GM21515 (cell line): ENCODE measurements at regions not wholly inside any gene's neighbourhood (a gene's known extent, or its start where the extent isn't known, plus 50 kb on each side); places are given as distances from the start of the nearest gene placed in this dataset.

Source experiments
- ATAC-seq: cut with Tn5 transposase; IDR thresholded peaks from one replicate; pipeline ENCODE4 v1.9.1; 2021; ENCODE audit not compliant: unreplicated experiment

- no peak for ATAC-seq
Measured at GRCh38 chr12:125470838-125471783, 405.9 kb downstream of the AACS start.

DNA sequence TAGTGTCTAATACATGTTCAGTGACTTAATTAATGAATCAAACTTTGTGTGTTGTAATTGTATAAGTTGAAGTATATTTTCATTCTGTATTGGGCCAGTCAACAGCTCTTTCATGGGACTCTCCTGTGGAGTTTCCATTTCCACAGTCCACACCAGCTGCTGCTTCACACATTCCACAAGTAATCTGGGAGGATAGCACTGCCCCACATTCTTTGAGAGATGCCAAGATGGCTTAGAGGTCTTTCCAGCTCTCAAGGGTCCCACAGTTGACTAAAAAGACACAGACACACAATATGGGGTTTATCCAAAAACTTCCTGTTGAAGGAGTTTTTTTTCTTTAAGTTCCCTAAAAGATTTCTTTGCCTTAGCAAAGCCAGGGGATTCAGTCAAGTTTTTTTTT lies 408.3 kb downstream of the AACS start:
- ATAC-seq: no peak

GRCh38 chr12:125487336-125487735 lies 422.1 kb downstream of the AACS start:
- ATAC-seq: no peak

DNA sequence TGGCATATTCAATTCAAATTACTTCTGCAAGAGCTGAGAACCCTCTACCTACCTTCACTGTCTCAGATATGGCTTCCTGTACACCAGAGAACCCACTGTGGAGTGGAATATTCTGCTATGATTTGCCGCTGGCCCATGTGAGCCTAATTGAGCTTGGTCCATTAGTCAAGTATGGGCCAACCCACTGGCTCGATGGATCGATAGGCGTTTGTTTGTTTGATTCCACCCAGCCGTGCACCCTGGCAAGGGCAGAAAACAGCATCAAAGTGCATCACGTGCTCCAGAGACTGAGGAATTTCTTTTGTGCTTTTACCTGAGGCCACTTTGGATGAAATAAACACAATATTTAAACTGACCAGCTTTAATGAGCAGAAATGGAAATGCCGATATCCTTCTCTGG lies 426.3 kb downstream of the AACS start:
- no peak for ATAC-seq

- no peak for ATAC-seq
Measured at GRCh38 chr12:125492354-125493270, 427.4 kb downstream of the AACS start.

GRCh38 chr12:125493704-125494308 lies 428.6 kb downstream of the AACS start:
- ATAC-seq: no peak

DNA sequence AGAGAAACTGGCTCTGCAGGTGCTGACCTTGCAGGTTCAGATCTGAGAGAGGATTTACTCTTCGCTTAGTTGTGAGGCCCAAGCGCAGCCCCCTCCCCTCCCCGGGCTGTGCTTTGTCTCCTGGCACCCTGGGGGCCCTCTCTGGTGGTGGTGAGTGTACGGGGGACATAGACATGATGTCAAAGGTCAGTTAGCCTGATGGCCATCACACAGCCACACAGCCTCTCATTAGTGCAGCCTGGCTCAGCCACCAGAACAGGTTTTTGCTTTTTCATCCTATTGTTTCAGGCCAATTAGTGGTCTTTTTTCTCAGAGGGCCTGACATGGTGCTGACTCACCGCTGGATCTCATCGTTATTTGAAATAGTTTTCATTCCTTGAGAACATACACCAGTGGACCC lies 437.9 kb downstream of the AACS start:
- no peak for ATAC-seq

DNA sequence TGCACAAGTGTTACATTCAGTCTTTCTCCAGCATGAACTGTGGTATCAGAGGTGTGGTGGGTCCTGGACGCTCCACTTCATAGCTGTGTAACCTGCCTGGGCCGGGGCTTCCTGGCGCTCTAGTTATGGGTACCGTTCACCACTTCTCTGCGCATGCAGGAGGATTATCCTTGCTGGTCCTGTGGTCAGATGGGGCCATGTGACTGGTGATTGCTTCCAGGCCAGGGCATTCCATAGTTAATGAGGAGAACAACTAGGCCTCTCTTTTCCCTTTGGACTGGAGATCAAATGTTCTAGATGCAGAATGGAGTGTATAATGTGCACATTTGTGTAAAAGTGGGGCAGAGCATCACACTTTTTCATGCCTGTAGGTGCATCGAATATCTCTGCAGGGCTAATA lies 444.0 kb downstream of the AACS start:
- ATAC-seq: no peak

GRCh38 chr12:125512541-125513298 lies 447.5 kb downstream of the AACS start:
- ATAC-seq: no peak

GRCh38 chr12:125515887-125516286 lies 450.7 kb downstream of the AACS start:
- ATAC-seq: no peak

- no peak for ATAC-seq
Measured at GRCh38 chr12:125518074-125518473, 452.8 kb downstream of the AACS start.

DNA sequence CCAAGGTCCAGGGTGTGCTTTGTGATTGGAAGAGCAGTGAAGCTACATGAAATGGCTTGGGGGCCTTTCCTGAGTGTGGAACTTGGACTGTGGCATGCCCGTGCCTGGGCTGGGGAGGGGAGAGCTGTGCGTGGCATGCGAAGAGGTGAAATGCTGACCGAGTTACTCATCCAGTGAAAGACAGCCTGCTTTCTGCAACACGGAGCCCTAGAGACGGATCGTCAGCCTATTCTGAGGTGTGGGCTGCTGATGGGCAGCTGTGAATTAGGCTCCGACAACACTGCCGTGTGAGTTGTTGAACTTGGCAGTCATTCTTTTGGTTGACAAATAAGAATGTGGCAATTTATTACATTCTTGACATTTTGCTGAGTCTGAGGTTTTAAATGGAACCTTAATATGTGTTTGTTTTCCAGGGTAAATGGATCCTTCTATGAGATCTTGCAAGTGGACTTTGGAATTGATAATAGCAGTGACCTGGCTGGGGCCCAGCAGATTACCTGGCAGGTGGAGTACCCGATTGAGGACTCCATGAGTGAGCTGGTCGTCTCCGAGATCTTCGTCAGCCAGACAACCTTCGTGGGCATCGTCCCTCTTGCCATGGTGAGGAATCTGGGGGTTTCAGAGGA lies 453.9 kb downstream of the AACS start:
- ATAC-seq: no peak

- no peak for ATAC-seq
Measured at GRCh38 chr12:125525879-125526278, 460.6 kb downstream of the AACS start.

DNA sequence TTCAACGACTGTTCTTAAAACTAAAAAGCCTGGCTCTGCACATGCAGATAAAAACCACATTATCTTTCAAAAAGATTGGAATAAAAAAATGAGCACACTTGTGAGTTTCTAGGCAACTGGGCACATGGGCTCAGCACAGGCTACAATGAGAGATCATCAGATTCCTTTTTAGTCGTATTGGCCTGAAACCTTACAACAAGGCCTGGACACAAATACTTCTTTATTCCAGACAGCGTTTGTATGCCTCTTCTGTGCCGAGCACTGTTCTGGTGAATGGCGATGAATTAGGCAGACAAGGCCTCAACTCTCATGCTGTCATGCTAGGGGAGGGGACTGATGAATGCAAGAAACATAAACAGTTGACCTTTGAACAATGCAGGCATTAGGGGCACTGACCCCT lies 463.0 kb downstream of the AACS start:
- no peak for ATAC-seq

DNA sequence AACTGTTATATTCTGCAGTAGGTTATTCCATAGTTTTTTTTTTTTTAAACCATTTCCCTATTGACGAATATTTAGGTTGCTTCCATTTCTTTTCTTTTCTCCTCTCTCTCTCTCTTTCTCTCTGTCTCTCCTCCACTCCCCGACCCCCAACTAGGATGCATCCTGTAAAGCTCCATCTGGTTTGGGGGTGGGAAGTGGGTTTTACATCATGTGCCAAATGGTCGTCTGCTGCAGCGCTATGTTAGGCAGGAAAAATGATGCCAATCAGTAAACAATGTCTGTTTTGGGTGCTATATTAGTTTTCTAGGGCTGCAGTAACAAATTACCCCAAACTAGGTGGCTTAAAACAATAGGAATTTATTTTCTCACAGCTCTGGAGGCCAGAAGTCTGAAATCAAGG lies 465.0 kb downstream of the AACS start:
- no peak for ATAC-seq

- ATAC-seq: no peak
Measured at GRCh38 chr12:125530876-125531275, 465.6 kb downstream of the AACS start.

DNA sequence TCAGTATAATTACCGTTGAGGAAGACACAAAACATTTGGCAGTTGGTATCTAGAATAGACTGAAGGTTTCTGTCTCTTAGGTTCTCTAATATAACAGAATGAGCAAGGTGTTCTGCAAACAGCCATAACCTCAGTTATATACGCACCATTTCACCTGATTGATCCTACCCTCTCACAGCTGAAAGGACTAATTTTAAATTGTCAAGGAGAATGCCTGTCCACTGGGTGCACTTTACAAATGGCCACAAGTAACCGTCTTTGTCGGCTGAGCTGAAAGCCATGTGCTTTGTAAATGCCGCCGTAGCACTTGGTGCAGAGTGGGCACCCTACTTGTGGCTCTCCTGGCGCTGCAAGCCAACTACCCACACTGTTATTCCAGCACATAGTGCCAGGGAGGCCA lies 466.3 kb downstream of the AACS start:
- ATAC-seq: no peak

DNA sequence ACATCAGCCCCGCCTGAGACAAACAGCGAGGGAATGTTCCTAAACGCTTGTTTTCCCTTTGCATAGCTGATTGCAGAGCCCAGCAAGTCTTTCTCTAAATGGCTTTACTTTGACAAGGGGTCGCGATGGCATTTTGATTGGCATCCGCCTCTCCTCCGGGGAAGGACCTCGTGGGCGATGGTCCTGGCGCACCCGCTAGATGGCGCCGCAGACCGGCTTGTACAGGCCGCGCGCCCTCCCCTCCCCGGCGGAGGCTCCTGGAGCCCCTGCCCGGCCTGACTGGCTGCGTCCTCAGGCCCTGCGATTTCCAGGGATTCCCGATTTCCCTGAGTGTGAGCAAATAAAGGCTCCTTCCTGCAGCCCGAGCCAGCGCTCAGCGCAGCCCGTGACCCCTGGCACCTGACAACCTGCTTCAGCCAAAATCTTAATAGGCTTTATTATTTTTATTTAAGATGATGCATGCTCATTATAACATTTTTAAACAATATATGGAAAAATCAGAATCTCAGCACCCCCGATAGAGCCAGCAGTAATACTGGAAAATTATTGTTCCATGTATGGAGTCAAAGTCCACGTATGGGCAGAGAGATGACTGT lies 468.3 kb downstream of the AACS start:
- ATAC-seq: no peak

- no peak for ATAC-seq
Measured at GRCh38 chr12:125538401-125539199, 473.4 kb downstream of the AACS start.
